H1 (cell line): ENCODE measurements at regions not wholly inside any gene's neighbourhood (a gene's known extent, or its start where the extent isn't known, plus 50 kb on each side); places are given as distances from the start of the nearest gene placed in this dataset.

ENCODE experiments used
- BCL11A ChIP-seq, 2 experiments: IDR thresholded peaks; one replicate each; pipeline ENCODE4 v1.6.1; 2011; ENCODE audit warnings: low read depth in 2 of 2, low read length in 2 of 2, mild to moderate bottlenecking in 2 of 2
- CHD1 ChIP-seq: IDR thresholded peaks from 2 replicates; pipeline ENCODE4 v1.6.1; 2012; ENCODE audit warnings: low read depth, low read length, improper control_type of control experiment
- RAD21 ChIP-seq, 2 experiments: IDR thresholded peaks in 1 of 2; conservative IDR thresholded peaks in 1 of 2; 2 replicates each; pipeline ENCODE4 v1.6.1; 2011; ENCODE audit warnings: low read depth in 2 of 2, low read length in 2 of 2, improper control_type of control experiment in 1 of 2, inconsistent platforms in 1 of 2, mild to moderate bottlenecking in 1 of 2, moderate library complexity in 1 of 2
- SP2 ChIP-seq: IDR thresholded peaks from 2 replicates; pipeline ENCODE4 v1.6.1; 2012; ENCODE audit warnings: mild to moderate bottlenecking, low read length, inconsistent platforms
- SRF ChIP-seq: IDR thresholded peaks from 2 replicates; pipeline ENCODE4 v1.6.1; 2011; ENCODE audit warnings: mild to moderate bottlenecking, low read depth, low read length, moderate library complexity
- SUZ12 ChIP-seq: fragments of 200-600 bp; sonication (generic); IDR thresholded peaks from 2 replicates; pipeline ENCODE4 v1.6.1; 2012; ENCODE audit warnings: mild to moderate bottlenecking, inconsistent platforms, low read length, moderate library complexity, mixed read lengths

- TF ChIP-seq CHD1 (no peak), SP2 (no peak), BCL11A (IDR thresholded peaks at IDR 0.05; ENCODE audit: low read depth in 2 of 2, low read length in 2 of 2) (no peak), SRF (no peak), RAD21 (IDR thresholded peaks at IDR 0.05 in 1 of 2, conservative IDR thresholded peaks at IDR 0.05 in 1 of 2; ENCODE audit: low read depth in 2 of 2, low read length in 2 of 2) (no peak), SUZ12 (no peak)
Observed at GRCh38 chr1:188372821-188373220, 1544.1 kb downstream of the PLA2G4A start (continued).
